HepG2 (cell line): ENCODE measurements at regions not wholly inside any gene's neighbourhood (a gene's known extent, or its start where the extent isn't known, plus 50 kb on each side); places are given as distances from the start of the nearest gene placed in this dataset.

ENCODE experiments used
- BRCA1 ChIP-seq: sonication (generic); formaldehyde crosslinking; IDR thresholded peaks from 2 replicates; pipeline ENCODE4 v1.4.0; 2020; ENCODE audit warnings: missing genetic modification reagents
- CENPBD1 ChIP-seq: sonication (generic); formaldehyde crosslinking; IDR thresholded peaks from 2 replicates; pipeline ENCODE4 v1.8.0; 2022; ENCODE audit warnings: missing genetic modification reagents, low read depth, mild to moderate bottlenecking, borderline replicate concordance
- CREB1 ChIP-seq, 2 experiments: fragments of 450-650 bp in 1 of 2; IDR thresholded peaks; 2 replicates each; pipeline ENCODE4 v1.6.1; 2016 to 2017; ENCODE audit warnings: control low read depth in 1 of 2, mild to moderate bottlenecking in 1 of 2, missing compliant biosample characterization in 1 of 2, missing genetic modification characterization in 1 of 2
- CTCF ChIP-seq: sonication (generic); formaldehyde crosslinking; IDR thresholded peaks from 2 replicates; pipeline ENCODE4 v1.5.0; 2020; ENCODE audit warnings: mild to moderate bottlenecking, missing genetic modification reagents, moderate library complexity
- FOSL1 ChIP-seq: sonication (generic); formaldehyde crosslinking; IDR thresholded peaks from 2 replicates; pipeline ENCODE4 v1.9.0; 2021; ENCODE audit warnings: missing genetic modification reagents, borderline replicate concordance
- IRF2 ChIP-seq: IDR thresholded peaks from 2 replicates; pipeline ENCODE4 v1.6.1; 2018; ENCODE audit warnings: missing genetic modification reagents, missing compliant biosample characterization
- POLR2AphosphoS5 ChIP-seq: IDR thresholded peaks from 2 replicates; pipeline ENCODE4 v1.6.1; 2012; ENCODE audit warnings: low read depth, low read length
- RELA ChIP-seq: sonication (generic); formaldehyde crosslinking; IDR thresholded peaks from 2 replicates; pipeline ENCODE4 v1.4.0; 2020; ENCODE audit warnings: missing genetic modification reagents
- SIN3A ChIP-seq: IDR thresholded peaks from 2 replicates; pipeline ENCODE4 v1.6.1; 2011; ENCODE audit warnings: low read depth, mild to moderate bottlenecking, control low read depth, low read length, borderline replicate concordance
- SP1 ChIP-seq, 2 experiments: fragments of 450-650 bp in 1 of 2; sonication (generic) in 1 of 2; formaldehyde crosslinking in 1 of 2; IDR thresholded peaks; 2 replicates each; pipeline versions ENCODE4 v1.4.0 to v1.6.1; 2016 to 2020; ENCODE audit warnings: missing genetic modification reagents in 1 of 2
- ZFP36L1 ChIP-seq: sonication (generic); formaldehyde crosslinking; IDR thresholded peaks from 2 replicates; pipeline ENCODE4 v1.8.0; 2022; ENCODE audit warnings: mild to moderate bottlenecking, missing genetic modification reagents, moderate library complexity
- ZSCAN22 ChIP-seq: sonication (generic); formaldehyde crosslinking; IDR thresholded peaks from 2 replicates; pipeline ENCODE4 v1.4.0; 2020; ENCODE audit warnings: mild to moderate bottlenecking, missing genetic modification reagents

GRCh38 chr11:101786916-101787315 lies 127.9 kb upstream of the CEP126 start:
- no peak for TF ChIP-seq SIN3A
- no peak for TF ChIP-seq CREB1 (IDR thresholded peaks at IDR 0.05)
- no peak for TF ChIP-seq CREB1 (CRISPR knock-in tag; IDR thresholded peaks at IDR 0.05)
- TF ChIP-seq SP1 (IDR thresholded peaks at IDR 0.05), result no peak
- TF ChIP-seq SP1 (CRISPR knock-in tag; IDR thresholded peaks at IDR 0.05), result no peak
- TF ChIP-seq IRF2 (CRISPR knock-in tag), result no peak
- TF ChIP-seq ZFP36L1 (CRISPR knock-in tag), result no peak
- no peak for TF ChIP-seq ZSCAN22 (CRISPR knock-in tag)
- TF ChIP-seq CTCF (CRISPR knock-in tag), result no peak
- no peak for TF ChIP-seq FOSL1 (CRISPR knock-in tag)
- TF ChIP-seq BRCA1, result no peak
- TF ChIP-seq CENPBD1 (CRISPR knock-in tag), result no peak
- TF ChIP-seq RELA (CRISPR knock-in tag), result no peak
- TF ChIP-seq POLR2AphosphoS5, result no peak
